ENCODE measurements at regions not wholly inside any gene's neighbourhood (a gene's known extent, or its start where the extent isn't known, plus 50 kb on each side); places are given as distances from the start of the nearest gene placed in this dataset.

GRCh38 chr14:106787626-106788025 is 1261.2 kb downstream of the TMEM121 start:
- Histone ChIP-seq H3K4me3 (replicated peaks in 1 of 3; ENCODE audit: insufficient read depth in 1 of 3, low read depth in 2 of 3, low read length in 3 of 3) (no peak overlapping the region), H3K79me2 (ENCODE audit: insufficient read depth, low read length) (no peaks in the 10 kb centered on the region), H2AFZ (ENCODE audit: low read length) (no peak overlapping the region), H4K20me1 (ENCODE audit: insufficient read depth, low read length) (no peaks in the 10 kb centered on the region), H3K27ac (ENCODE audit: extremely low read length, insufficient read depth, low read length) (no peak overlapping the region), H3K4me1 (ENCODE audit: insufficient read depth, low read length) (no peaks in the 10 kb centered on the region), H3K9me3 (ENCODE audit: low read length) (no peaks in the 10 kb centered on the region), H3K4me2 (ENCODE audit: low read depth, low read length) (no peak overlapping the region), H3K27me3 (ENCODE audit: control insufficient read depth in 1 of 2, insufficient read depth in 2 of 2, low read length in 2 of 2) (peaks cover 0 to 3% of the 10 kb centered on the region in 2 experiments; a peak in 1 of 5 replicates), H3K9ac (ENCODE audit: insufficient read depth, low read depth, low read length) (no peak overlapping the region), H3K36me3 (replicated peaks in 1 of 2; ENCODE audit: control insufficient read depth in 1 of 2, insufficient read depth in 2 of 2, low read length in 2 of 2) (no peaks in the 10 kb centered on the region)
- POLR2A ChIA-PET = no interaction called here
- ATAC-seq (no peak), FAIRE-seq (no peak), DNase-seq (ENCODE audit: low spot score) (no peak)
- intact Hi-C loops (cut with micrococcal nuclease; ENCODE audit: unreplicated experiment) (no loop called here), in situ Hi-C loops (cut with HindIII; ENCODE audit: extremely low pct_ligation_motif_present, low pct_unique_long_range_greater_than_20kb) (no loop called here)
- CTCF ChIA-PET (ENCODE audit: low intra/inter-chr PET ratio, low total read pairs) = no interaction called here
- TF ChIP-seq HOXA7 (CRISPR knock-in tag; IDR thresholded peaks at IDR 0.05) (no peak), ZNF576 (CRISPR knock-in tag; IDR thresholded peaks at IDR 0.05) (no peak), HOMEZ (CRISPR knock-in tag; IDR thresholded peaks at IDR 0.05; ENCODE audit: low read depth) (no peak), ZNF34 (CRISPR knock-in tag; IDR thresholded peaks at IDR 0.05; ENCODE audit: borderline replicate concordance) (no peak), HNRNPUL1 (IDR thresholded peaks at IDR 0.05; ENCODE audit: low read depth, low read length) (no peak), ZNF616 (CRISPR knock-in tag; IDR thresholded peaks at IDR 0.05; ENCODE audit: low read depth) (no peak)
- BruUV-seq (replicated peaks) = no TSS peak
- 5% methylated on average over 2 of the region's 2 CpGs for WGBS (ENCODE audit: low lambda C conversion rate)

GRCh38 chr14:106788534-106788933 is 1262.2 kb downstream of the TMEM121 start:
- Histone ChIP-seq H3K27me3 (ENCODE audit: control insufficient read depth in 1 of 2, insufficient read depth in 2 of 2, low read length in 2 of 2) (peaks cover 0 to 3% of the 10 kb centered on the region in 2 experiments; a peak in 1 of 5 replicates), H3K36me3 (replicated peaks in 1 of 2; ENCODE audit: control insufficient read depth in 1 of 2, insufficient read depth in 2 of 2, low read length in 2 of 2) (no peaks in the 10 kb centered on the region), H3K27ac (ENCODE audit: extremely low read length, insufficient read depth, low read length) (no peak overlapping the region), H3K9me3 (ENCODE audit: low read length) (no peaks in the 10 kb centered on the region), H4K20me1 (ENCODE audit: insufficient read depth, low read length) (no peaks in the 10 kb centered on the region), H3K79me2 (ENCODE audit: insufficient read depth, low read length) (no peaks in the 10 kb centered on the region), H3K4me2 (ENCODE audit: low read depth, low read length) (no peak overlapping the region), H2AFZ (ENCODE audit: low read length) (no peak overlapping the region), H3K4me3 (replicated peaks in 1 of 3; ENCODE audit: insufficient read depth in 1 of 3, low read depth in 2 of 3, low read length in 3 of 3) (no peak overlapping the region), H3K4me1 (ENCODE audit: insufficient read depth, low read length) (no peaks in the 10 kb centered on the region), H3K9ac (ENCODE audit: insufficient read depth, low read depth, low read length) (no peak overlapping the region)
- BruUV-seq (replicated peaks) = no TSS peak
- FAIRE-seq = no peak
- in situ Hi-C loops (cut with HindIII; ENCODE audit: extremely low pct_ligation_motif_present, low pct_unique_long_range_greater_than_20kb) = no loop called here
- intact Hi-C loops (cut with micrococcal nuclease; ENCODE audit: unreplicated experiment) = no loop called here
- ChIA-PET CTCF (ENCODE audit: low intra/inter-chr PET ratio, low total read pairs) (no interaction called here), POLR2A (no interaction called here)
- ATAC-seq = no peak
- WGBS (ENCODE audit: low lambda C conversion rate) = 33% methylated on average over 6 of the region's 6 CpGs
- DNase-seq (ENCODE audit: low spot score) = no peak
- no peak for TF ChIP-seq EED (CRISPR knock-in tag; IDR thresholded peaks at IDR 0.05)
- TF ChIP-seq ZNF383 (CRISPR knock-in tag; IDR thresholded peaks at IDR 0.05; ENCODE audit: borderline replicate concordance) = no peak
- TF ChIP-seq HOMEZ (CRISPR knock-in tag; IDR thresholded peaks at IDR 0.05; ENCODE audit: low read depth) = no peak
- TF ChIP-seq MAFK (conservative IDR thresholded peaks at IDR 0.05 in 1 of 2, IDR thresholded peaks at IDR 0.05 in 1 of 2; ENCODE audit: low read length in 2 of 2) = no peak
- TF ChIP-seq ARHGAP35 (CRISPR knock-in tag; IDR thresholded peaks at IDR 0.05; ENCODE audit: borderline replicate concordance) = no peak
- TF ChIP-seq TEAD3 (CRISPR knock-in tag; optimal IDR thresholded peaks at IDR 0.05; ENCODE audit: borderline replicate concordance) = no peak
- TF ChIP-seq SAP130 (CRISPR knock-in tag; IDR thresholded peaks at IDR 0.05; ENCODE audit: low read depth) = no peak
- no peak for TF ChIP-seq CTCF (CRISPR knock-in tag; IDR thresholded peaks at IDR 0.05)
- no peak for TF ChIP-seq BRD4 (CRISPR knock-in tag; IDR thresholded peaks at IDR 0.05)

Data from HepG2 (cell line).